ENCODE measurements at regions not wholly inside any gene's neighbourhood (a gene's known extent, or its start where the extent isn't known, plus 50 kb on each side); places are given as distances from the start of the nearest gene placed in this dataset.

DNA sequence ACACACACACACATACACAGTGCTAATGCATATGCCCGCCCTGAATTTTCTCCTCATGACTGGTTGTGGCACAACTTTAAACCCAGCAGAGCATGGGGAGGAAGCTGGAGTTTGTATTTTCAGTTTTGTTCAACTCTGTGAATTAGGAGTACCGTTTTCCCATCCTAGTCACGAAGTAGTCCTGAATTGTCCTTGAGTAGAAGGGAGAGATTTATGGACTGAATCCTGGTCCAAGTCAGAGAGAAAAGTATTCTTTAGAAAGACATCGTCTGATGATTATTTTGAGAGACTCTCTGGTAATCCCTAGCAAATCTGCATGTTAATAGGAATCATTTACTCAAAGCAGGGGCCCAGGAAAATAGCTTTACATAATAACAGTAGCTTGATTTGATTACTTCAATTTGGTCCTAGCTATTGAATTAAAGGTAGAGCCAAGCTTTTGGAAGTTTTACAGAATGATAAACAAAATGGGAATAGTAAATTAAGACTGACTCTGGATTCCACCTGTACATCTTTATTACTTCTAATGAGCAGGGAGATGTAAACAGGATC lies 60.5 kb upstream of the OLIG2 start:
- TF ChIP-seq EZH2 (IDR thresholded peaks at IDR 0.05) (no peak), POLR2AphosphoS5 (IDR thresholded peaks at IDR 0.05; ENCODE audit: borderline replicate concordance, low read depth, low read length) (no peak)

Data from SK-N-MC (cell line).